ENCODE measurements at regions not wholly inside any gene's neighbourhood (a gene's known extent, or its start where the extent isn't known, plus 50 kb on each side); places are given as distances from the start of the nearest gene placed in this dataset.

GRCh38 chr20:22382742-22383141, 201.6 kb downstream of the FOXA2 start:
- no peak for DNase-seq
- Histone ChIP-seq H3K36me3 (no peaks in the 10 kb centered on the region), H3K9me3 (no peaks in the 10 kb centered on the region), H3K4me3 (no peak overlapping the region), H3K27me3 (peaks cover 0 to 21% (median 0%) of the 10 kb centered on the region in 3 donors), H3K27ac (no peak overlapping the region), H3K4me1 (no peaks in the 10 kb centered on the region)
- TF ChIP-seq EP300 (IDR thresholded peaks at IDR 0.05) (no peak), CTCF (IDR thresholded peaks at IDR 0.05) (no peak), POLR2AphosphoS5 (IDR thresholded peaks at IDR 0.05) (no peak), POLR2A (IDR thresholded peaks at IDR 0.05) (no peak)
- WGBS, 5 donors, result 66 to 81% (median 76%) methylated on average over 6 of the region's 6 CpGs
- intact Hi-C loops (cut with DNase I; ENCODE audit: low total_unique reads), result no loop called here

- Histone ChIP-seq H3K36me3 (no peaks in the 10 kb centered on the region), H3K4me1 (no peaks in the 10 kb centered on the region), H3K9me3 (no peaks in the 10 kb centered on the region), H3K4me3 (no peak overlapping the region), H3K27ac (no peak overlapping the region), H3K27me3 (peaks cover 0 to 16% (median 0%) of the 10 kb centered on the region in 3 donors)
- intact Hi-C loops (cut with DNase I; ENCODE audit: low total_unique reads), result no loop called here
- DNase-seq, result no peak
- WGBS, 5 donors, result 68 to 80% (median 73%) methylated on average over 4 of the region's 4 CpGs
- TF ChIP-seq EP300 (IDR thresholded peaks at IDR 0.05), result no peak
- no peak for TF ChIP-seq POLR2A (IDR thresholded peaks at IDR 0.05)
- no peak for TF ChIP-seq POLR2AphosphoS5 (IDR thresholded peaks at IDR 0.05)
- TF ChIP-seq CTCF (IDR thresholded peaks at IDR 0.05), result no peak
These were observed 202.5 kb downstream of the FOXA2 start for GRCh38 chr20:22381812-22382416.

GRCh38 chr20:22379472-22379871, 204.9 kb downstream of the FOXA2 start:
- intact Hi-C loops (cut with DNase I; ENCODE audit: low total_unique reads), result loop anchor here (10.0 kb wide), 1 partner anchor 215 kb away; no protein-coding TSS in a partner anchor
- Histone ChIP-seq H3K4me1 (no peaks in the 10 kb centered on the region), H3K9me3 (no peaks in the 10 kb centered on the region), H3K36me3 (no peaks in the 10 kb centered on the region), H3K27ac (no peak overlapping the region), H3K27me3 (peaks cover 0 to 5% (median 0%) of the 10 kb centered on the region in 3 donors), H3K4me3 (no peak overlapping the region)
- no peak for TF ChIP-seq POLR2AphosphoS5 (IDR thresholded peaks at IDR 0.05)
- no peak for TF ChIP-seq CTCF (IDR thresholded peaks at IDR 0.05)
- no peak for TF ChIP-seq POLR2A (IDR thresholded peaks at IDR 0.05)
- TF ChIP-seq EP300 (IDR thresholded peaks at IDR 0.05), result no peak
- DNase-seq, result no peak

- H3K4me1 ChIP-seq, result no peaks in the 10 kb centered on the region
- no peak overlapping the region for H3K4me3 ChIP-seq
- WGBS, 5 donors, result 78 to 81% (median 79%) methylated on average over 12 of the region's 12 CpGs
- DNase-seq, result no peak
- no peaks in the 10 kb centered on the region for H3K36me3 ChIP-seq
- intact Hi-C loops (cut with DNase I; ENCODE audit: low total_unique reads), result loop anchor here (10.0 kb wide), 1 partner anchor 220 kb away; no protein-coding TSS in a partner anchor
- TF ChIP-seq EP300 (IDR thresholded peaks at IDR 0.05) (no peak), CTCF (IDR thresholded peaks at IDR 0.05) (no peak), POLR2AphosphoS5 (IDR thresholded peaks at IDR 0.05) (no peak), POLR2A (IDR thresholded peaks at IDR 0.05) (no peak)
- H3K9me3 ChIP-seq, result no peaks in the 10 kb centered on the region
- peaks cover 0 to 24% (median 0%) of the 10 kb centered on the region in 3 donors for H3K27me3 ChIP-seq
- H3K27ac ChIP-seq, result no peak overlapping the region
These were observed 209.4 kb downstream of the FOXA2 start for GRCh38 chr20:22374678-22375590.

Measured in stomach (tissue), 8 donors.